ENCODE measurements at regions not wholly inside any gene's neighbourhood (a gene's known extent, or its start where the extent isn't known, plus 50 kb on each side); places are given as distances from the start of the nearest gene placed in this dataset.

GRCh38 chr4:27490315-27490714 is 629.7 kb downstream of the STIM2 start:
- TF ChIP-seq CTCF (conservative IDR thresholded peaks at IDR 0.05 in 1 of 2, IDR thresholded peaks at IDR 0.05 in 1 of 2; ENCODE audit: low read depth in 1 of 2, low read length in 2 of 2) (no peak), EZH2 (IDR thresholded peaks at IDR 0.05; ENCODE audit: low read length, missing control alignments) (no peak)

Measured in fibroblast of lung (primary cell).